H1 (cell line): ENCODE measurements at regions not wholly inside any gene's neighbourhood (a gene's known extent, or its start where the extent isn't known, plus 50 kb on each side); places are given as distances from the start of the nearest gene placed in this dataset.

Experiments used
- CTCF ChIA-PET: fragments of 300-600 bp; sonication (Branson Sonifier 250); formaldehyde crosslinking; loops from one replicate; lab custom pipeline; 2021; ENCODE audit not compliant: partially characterized antibody; lab: Charles Lee
- POLR2A ChIA-PET: fragments of 300-600 bp; sonication (Branson Sonifier 250); formaldehyde crosslinking; loops from one replicate; lab custom pipeline; 2021; ENCODE audit warnings: inconsistent platforms; ENCODE audit not compliant: partially characterized antibody; lab: Charles Lee
- DNase-seq, 2 experiments: peaks; one replicate each; pipeline versions ENCODE4 v3.0.0 to v3.0.0-alpha.2; 2010 to 2022; ENCODE audit warnings: low spot score in 2 of 2, low read depth in 1 of 2, mixed read lengths in 1 of 2
- FAIRE-seq: peaks from 2 replicates; lab custom pipeline; 2011; peaks lifted over from hg19 to GRCh38; lab: Jason Lieb, UNC
- H2AFZ ChIP-seq: 2 replicates; pipeline ENCODE4 v1.8.1; 2012; ENCODE audit warnings: low read length, inconsistent platforms
- H2AK5ac ChIP-seq: 2 replicates; pipeline ENCODE4 v1.6.1; 2013; ENCODE audit warnings: low read depth, low read length
- H2BK120ac ChIP-seq: replicated peaks from 2 replicates; pipeline ENCODE3; 2013; ENCODE audit warnings: low read depth, low read length, inconsistent platforms
- H2BK12ac ChIP-seq: 2 replicates; pipeline ENCODE4 v1.6.1; 2013; ENCODE audit warnings: low read depth, low read length
- H2BK15ac ChIP-seq: 2 replicates; pipeline ENCODE4 v1.6.1; 2013; ENCODE audit warnings: low read length
- H2BK20ac ChIP-seq: 2 replicates; pipeline ENCODE4 v1.6.1; 2013; ENCODE audit warnings: low read length
- H2BK5ac ChIP-seq: 2 replicates; pipeline ENCODE4 v1.6.1; 2013; ENCODE audit warnings: low read depth, low read length
- H3K14ac ChIP-seq: 2 replicates; pipeline ENCODE4 v1.6.1; 2013; ENCODE audit warnings: inconsistent platforms; ENCODE audit not compliant: insufficient read length
- H3K18ac ChIP-seq: 2 replicates; pipeline ENCODE4 v1.6.1; 2013; ENCODE audit warnings: low read length; ENCODE audit errors: extremely low read depth
- H3K23ac ChIP-seq: 2 replicates; pipeline ENCODE4 v1.6.1; 2013; ENCODE audit warnings: inconsistent platforms; ENCODE audit not compliant: insufficient read length
- H3K23me2 ChIP-seq: 2 replicates; pipeline ENCODE4 v1.6.1; 2013; ENCODE audit warnings: low read depth, low read length
- H3K27ac ChIP-seq: 2 replicates; pipeline ENCODE4 v1.6.1; 2011; ENCODE audit warnings: low read depth, low read length, inconsistent platforms
- H3K27me3 ChIP-seq, 4 experiments: replicated peaks in 1 of 4; 1 replicate in 1 of 4; 2 replicates in 3 of 4; pipeline versions ENCODE4 v1.6.1 to v1.8.1; 2011 to 2013; ENCODE audit warnings: low read length in 3 of 4, mild to moderate bottlenecking in 3 of 4, inconsistent platforms in 2 of 4, mixed read lengths in 2 of 4, moderate library complexity in 1 of 4; ENCODE audit not compliant: control insufficient read depth in 3 of 4, insufficient read depth in 3 of 4; ENCODE audit errors: extremely low read depth in 1 of 4
- H3K36me3 ChIP-seq, 4 experiments: 2 replicates each; pipeline versions ENCODE4 v1.6.1 to v1.8.1; 2011 to 2013; ENCODE audit warnings: mild to moderate bottlenecking in 4 of 4, low read length in 3 of 4, moderate library complexity in 2 of 4, control low read depth in 1 of 4, inconsistent platforms in 1 of 4; ENCODE audit not compliant: insufficient read depth in 4 of 4, control insufficient read depth in 2 of 4
- H3K4ac ChIP-seq: replicated peaks from 2 replicates; pipeline ENCODE3; 2013; ENCODE audit warnings: low read length, low read depth, mixed read lengths, inconsistent platforms; ENCODE audit not compliant: insufficient read length
- H3K4me1 ChIP-seq, 4 experiments: replicated peaks in 1 of 4; 1 replicate in 1 of 4; 2 replicates in 3 of 4; pipeline versions ENCODE4 v1.6.1 to v1.8.1; 2011 to 2013; ENCODE audit warnings: low read length in 3 of 4, inconsistent platforms in 2 of 4, mixed read lengths in 1 of 4; ENCODE audit not compliant: insufficient read depth in 4 of 4, control insufficient read depth in 3 of 4
- H3K4me2 ChIP-seq, 2 experiments: 2 replicates each; pipeline versions ENCODE4 v1.6.1 to v1.8.1; 2011 to 2013; ENCODE audit warnings: low read depth in 2 of 2, low read length in 2 of 2, control low read depth in 1 of 2, inconsistent platforms in 1 of 2, mild to moderate bottlenecking in 1 of 2; ENCODE audit not compliant: insufficient read depth in 1 of 2
- H3K4me3 ChIP-seq, 4 experiments: fragments of 200-600, 300-600 bp in 1 of 4; sonication (generic), shearing (Covaris generic), sonication (Bioruptor Twin) in 1 of 4; 2 replicates each; pipeline versions ENCODE4 v1.5.1 to v1.8.1; 2011 to 2016; ENCODE audit warnings: low read length in 4 of 4, low read depth in 3 of 4, control low read depth in 2 of 4, inconsistent platforms in 2 of 4, mild to moderate bottlenecking in 2 of 4, mixed read lengths in 1 of 4, moderate library complexity in 1 of 4; ENCODE audit not compliant: insufficient read depth in 2 of 4; ENCODE audit errors: extremely low read depth in 1 of 4
- H3K56ac ChIP-seq: replicated peaks from 2 replicates; pipeline ENCODE3; 2013; ENCODE audit warnings: low read depth, mild to moderate bottlenecking, mixed read lengths, low read length, inconsistent platforms; ENCODE audit not compliant: insufficient read length
- H3K79me1 ChIP-seq: 2 replicates; pipeline ENCODE4 v1.6.1; 2013; ENCODE audit warnings: low read depth, low read length, control low read depth
- H3K79me2 ChIP-seq, 2 experiments: 2 replicates each; pipeline versions ENCODE4 v1.6.1 to v1.8.1; 2012 to 2013; ENCODE audit warnings: low read length in 2 of 2, mild to moderate bottlenecking in 2 of 2, inconsistent platforms in 1 of 2; ENCODE audit not compliant: insufficient read depth in 2 of 2, control insufficient read depth in 1 of 2
- H3K9ac ChIP-seq, 4 experiments: replicated peaks in 1 of 4; 1 replicate in 1 of 4; 2 replicates in 3 of 4; pipeline versions ENCODE4 v1.6.1 to v1.8.1; 2011 to 2013; ENCODE audit warnings: low read depth in 3 of 4, low read length in 3 of 4, control low read depth in 2 of 4, mild to moderate bottlenecking in 2 of 4, moderate library complexity in 2 of 4, inconsistent platforms in 1 of 4; ENCODE audit errors: extremely low read depth in 1 of 4
- H3K9me3 ChIP-seq, 2 experiments: 2 replicates each; pipeline versions ENCODE4 v1.6.1 to v1.8.1; 2012 to 2013; ENCODE audit warnings: mild to moderate bottlenecking in 2 of 2, moderate library complexity in 2 of 2, control low read depth in 1 of 2, inconsistent platforms in 1 of 2, low read depth in 1 of 2, low read length in 1 of 2, mixed read lengths in 1 of 2; ENCODE audit not compliant: insufficient read depth in 2 of 2
- H4K20me1 ChIP-seq, 2 experiments: replicated peaks in 1 of 2; 2 replicates each; pipeline versions ENCODE3 to v1.8.1; 2011 to 2013; ENCODE audit warnings: inconsistent platforms in 2 of 2, low read length in 2 of 2, mild to moderate bottlenecking in 1 of 2; ENCODE audit not compliant: insufficient read depth in 2 of 2, control insufficient read depth in 1 of 2
- H4K5ac ChIP-seq: 2 replicates; pipeline ENCODE4 v1.6.1; 2013; ENCODE audit warnings: low read length, low read depth, mixed read lengths, inconsistent platforms; ENCODE audit not compliant: insufficient read length
- H4K8ac ChIP-seq: 2 replicates; pipeline ENCODE4 v1.8.0; 2013; ENCODE audit warnings: mild to moderate bottlenecking, moderate library complexity, low read length, inconsistent platforms; ENCODE audit not compliant: insufficient read depth; ENCODE audit errors: extremely low read depth
- H4K91ac ChIP-seq: replicated peaks from 2 replicates; pipeline ENCODE3; 2013; ENCODE audit warnings: low read length, mixed read lengths, inconsistent platforms; ENCODE audit not compliant: insufficient read length
- BACH1 ChIP-seq: IDR thresholded peaks from 2 replicates; pipeline ENCODE4 v1.6.1; 2012; ENCODE audit warnings: low read length, improper control_type of control experiment
- CBX8 ChIP-seq: fragments of 300-800, 300-1000 bp; sonication (generic); IDR thresholded peaks from 2 replicates; pipeline ENCODE4 v1.7.1; 2016; ENCODE audit warnings: low read depth, low read length, borderline replicate concordance
- CHD1 ChIP-seq: IDR thresholded peaks from 2 replicates; pipeline ENCODE4 v1.6.1; 2012; ENCODE audit warnings: low read depth, low read length, improper control_type of control experiment
- EGR1 ChIP-seq: IDR thresholded peaks from 2 replicates; pipeline ENCODE4 v1.6.1; 2011; ENCODE audit warnings: low read depth, low read length, borderline replicate concordance
- EZH2 ChIP-seq: fragments of 200-600 bp; sonication (generic); IDR thresholded peaks from 2 replicates; pipeline ENCODE4 v1.7.1; 2012; ENCODE audit warnings: low read depth, mild to moderate bottlenecking, moderate library complexity, low read length, inconsistent platforms; ENCODE audit not compliant: severe bottlenecking
- GTF2F1 ChIP-seq: IDR thresholded peaks from 2 replicates; pipeline ENCODE4 v1.6.1; 2012; ENCODE audit warnings: low read depth, low read length, improper control_type of control experiment, borderline replicate concordance
- NRF1 ChIP-seq: IDR thresholded peaks from 2 replicates; pipeline ENCODE4 v1.6.1; 2011; ENCODE audit warnings: mild to moderate bottlenecking, low read depth, low read length, improper control_type of control experiment
- RBBP5 ChIP-seq: IDR thresholded peaks from 2 replicates; pipeline ENCODE4 v1.7.1; 2012; ENCODE audit warnings: low read depth, mild to moderate bottlenecking, inconsistent platforms, low read length, moderate library complexity, borderline replicate concordance
- RXRA ChIP-seq: IDR thresholded peaks from 2 replicates; pipeline ENCODE4 v1.6.1; 2011; ENCODE audit warnings: low read depth, mild to moderate bottlenecking, low read length, moderate library complexity; ENCODE audit not compliant: insufficient read depth
- SP2 ChIP-seq: IDR thresholded peaks from 2 replicates; pipeline ENCODE4 v1.6.1; 2012; ENCODE audit warnings: mild to moderate bottlenecking, low read length, inconsistent platforms
- TEAD4 ChIP-seq: IDR thresholded peaks from 2 replicates; pipeline ENCODE4 v1.6.1; 2012; ENCODE audit warnings: low read depth, low read length, inconsistent platforms, mixed read lengths
- YY1 ChIP-seq: IDR thresholded peaks from 2 replicates; pipeline ENCODE4 v1.6.1; 2011; ENCODE audit warnings: low read depth, mild to moderate bottlenecking, low read length
- WGBS, 2 experiments: shearing (Covaris generic) in 1 of 2; methylation state at CpG; one replicate each; pipeline versions ENCODE4 v1.1.6 to v1.1.7; 2013 to 2015; ENCODE audit warnings: low lambda C conversion rate in 2 of 2, mixed read lengths in 2 of 2, inconsistent platforms in 1 of 2, low coverage in 1 of 2, missing lambda C conversion rate in 1 of 2; ENCODE audit not compliant: insufficient replicate concordance in 2 of 2, insufficient coverage in 1 of 2, insufficient read length in 1 of 2; ENCODE audit errors: extremely low coverage in 1 of 2, missing lambda C conversion rate in 1 of 2; 5-methylcytosine and 5-hydroxymethylcytosine counted together

DNA sequence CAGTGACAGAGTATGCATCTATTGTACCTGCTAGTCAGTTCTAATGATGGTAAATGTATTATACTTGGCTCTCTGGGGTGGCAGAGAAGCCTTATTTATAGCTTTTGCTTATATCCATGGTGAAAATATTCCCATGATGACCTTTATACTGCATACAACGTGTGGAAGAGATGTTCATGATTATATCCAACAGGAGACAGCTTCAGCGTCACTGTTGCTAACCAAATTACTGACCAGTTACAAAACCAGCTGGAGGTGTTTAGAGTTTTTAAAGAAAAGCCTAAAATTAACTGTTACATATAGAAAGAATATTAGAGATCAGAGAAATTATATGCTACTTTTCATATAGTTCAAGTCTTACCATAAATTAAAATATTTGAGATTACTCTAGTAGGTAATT lies 280.8 kb downstream of the ETV1 start:
- Histone ChIP-seq H4K91ac (no peak overlapping the region), H3K14ac (no peak overlapping the region), H4K20me1 (no peaks in the 10 kb centered on the region), H3K4me1 (no peaks in the 10 kb centered on the region), H3K27ac (no peak overlapping the region), H2BK12ac (no peak overlapping the region), H2BK20ac (no peak overlapping the region), H3K56ac (no peak overlapping the region), H2BK15ac (no peak overlapping the region), H3K23ac (no peak overlapping the region), H3K79me2 (no peaks in the 10 kb centered on the region), H3K23me2 (no peaks in the 10 kb centered on the region), H2AK5ac (no peak overlapping the region), H3K4me2 (no peak overlapping the region), H3K9me3 (no peaks in the 10 kb centered on the region), H2AFZ (no peak overlapping the region), H3K36me3 (no peaks in the 10 kb centered on the region), H3K27me3 (no peaks in the 10 kb centered on the region), H3K4ac (no peak overlapping the region), H2BK120ac (no peak overlapping the region), H4K5ac (no peak overlapping the region), H3K79me1 (no peaks in the 10 kb centered on the region), H3K4me3 (no peak overlapping the region), H3K18ac (no peak overlapping the region), H4K8ac (no peak overlapping the region), H3K9ac (no peak overlapping the region), H2BK5ac (no peak overlapping the region)
- TF ChIP-seq GTF2F1 (no peak), TEAD4 (no peak), NRF1 (no peak), CBX8 (no peak), RXRA (no peak), YY1 (no peak), RBBP5 (no peak), BACH1 (no peak), SP2 (no peak), EZH2 (no peak), EGR1 (no peak), CHD1 (no peak)
- FAIRE-seq (no peak), DNase-seq (no peak)
- ChIA-PET CTCF (interaction anchor here (0.6 to 1.7 kb wide), 2 partner anchors 34 to 587 kb away, joined by 3 read pairs; no protein-coding TSS in a partner anchor), POLR2A (no interaction called here)
- WGBS, 2 experiments, result 82% methylated on average over 2 of the region's 2 CpGs; no CpG with 5 or more reads in 1 of the 2 experiments
